Smooth muscle cell (in vitro differentiated cells): ENCODE measurements at regions not wholly inside any gene's neighbourhood (a gene's known extent, or its start where the extent isn't known, plus 50 kb on each side); places are given as distances from the start of the nearest gene placed in this dataset.
A peak's percentile ranks its signal among the peaks of the same experiment; 100 is the strongest.

Experiments used
- DNase-seq: peaks from one replicate; lab custom pipeline; 2025; ENCODE audit not compliant: unreplicated experiment; lab: John Stamatoyannopoulos, UW
- H2AFZ ChIP-seq: fragments of 200-600 bp; sonication (generic); 2 replicates; pipeline ENCODE4 v1.6.0; 2016; ENCODE audit warnings: antibody characterized with exemption, low read depth, mild to moderate bottlenecking
- H3F3A ChIP-seq: fragments of 200-600 bp; sonication (generic); 2 replicates; pipeline ENCODE4 v1.6.0; 2017; ENCODE audit warnings: antibody characterized with exemption, low read depth
- H3K27ac ChIP-seq: fragments of 200-600 bp; sonication (generic); 2 replicates; pipeline ENCODE4 v1.5.1; 2016; ENCODE audit warnings: low read depth, mild to moderate bottlenecking
- H3K27me3 ChIP-seq: fragments of 200-600 bp; sonication (generic); 2 replicates; pipeline ENCODE4 v1.6.1; 2016; ENCODE audit warnings: low read depth, mild to moderate bottlenecking
- H3K36me3 ChIP-seq: fragments of 200-600 bp; sonication (generic); 2 replicates; pipeline ENCODE4 v1.5.1; 2016; ENCODE audit warnings: low read depth
- H3K4me1 ChIP-seq: fragments of 200-600 bp; sonication (generic); 2 replicates; pipeline ENCODE4 v1.5.1; 2016; ENCODE audit warnings: low read depth
- H3K4me2 ChIP-seq: fragments of 200-600 bp; sonication (generic); 2 replicates; pipeline ENCODE4 v1.6.0; 2016; ENCODE audit warnings: mild to moderate bottlenecking
- H3K4me3 ChIP-seq: fragments of 200-600 bp; sonication (generic); 2 replicates; pipeline ENCODE4 v1.5.1; 2016; ENCODE audit warnings: mild to moderate bottlenecking
- H3K79me2 ChIP-seq: fragments of 200-600 bp; sonication (generic); 2 replicates; pipeline ENCODE4 v1.6.0; 2016; ENCODE audit warnings: low read depth, mild to moderate bottlenecking
- H3K9ac ChIP-seq: fragments of 200-600 bp; sonication (generic); 2 replicates; pipeline ENCODE4 v1.6.0; 2016; ENCODE audit warnings: low read depth
- H3K9me3 ChIP-seq: fragments of 200-600 bp; sonication (generic); replicated peaks from 2 replicates; pipeline ENCODE4 v1.5.1; 2016; ENCODE audit warnings: low read depth
- H4K20me1 ChIP-seq: fragments of 200-600 bp; sonication (generic); 2 replicates; pipeline ENCODE4 v1.6.0; 2016; ENCODE audit warnings: low read depth
- CTCF ChIP-seq: fragments of 200-600 bp; sonication (generic); IDR thresholded peaks from 2 replicates; pipeline ENCODE4 v1.5.1; 2017; ENCODE audit warnings: borderline replicate concordance, mild to moderate bottlenecking, antibody characterized with exemption; ENCODE audit not compliant: insufficient read depth, poor library complexity, severe bottlenecking
- WGBS: methylation state at CpG from one replicate; pipeline ENCODE4 v1.1.7; 2016; ENCODE audit warnings: low lambda C conversion rate; 5-methylcytosine and 5-hydroxymethylcytosine counted together

GRCh38 chr2:78009289-78009688, 487.1 kb upstream of the LRRTM4 start:
- H3K4me3 ChIP-seq = no peak overlapping the region
- TF ChIP-seq CTCF = no peak
- DNase-seq = no peak
- H3K9me3 ChIP-seq = no peaks in the 10 kb centered on the region
- no peak overlapping the region for H3K9ac ChIP-seq
- no peaks in the 10 kb centered on the region for H3K4me1 ChIP-seq
- no peaks in the 10 kb centered on the region for H3K79me2 ChIP-seq
- H3F3A ChIP-seq = no peaks in the 10 kb centered on the region
- H3K36me3 ChIP-seq = no peaks in the 10 kb centered on the region
- no peak overlapping the region for H3K4me2 ChIP-seq
- H3K27me3 ChIP-seq = no peaks in the 10 kb centered on the region
- no peak overlapping the region for H3K27ac ChIP-seq
- H4K20me1 ChIP-seq = no peaks in the 10 kb centered on the region
- H2AFZ ChIP-seq = no peak overlapping the region

- DNase-seq = no peak
- H3K79me2 ChIP-seq = no peaks in the 10 kb centered on the region
- H3K9ac ChIP-seq = no peak overlapping the region
- no peak for TF ChIP-seq CTCF
- 88% methylated on average over 2 of the region's 2 CpGs for WGBS
- H3K9me3 ChIP-seq = no peaks in the 10 kb centered on the region
- no peaks in the 10 kb centered on the region for H4K20me1 ChIP-seq
- no peak overlapping the region for H3K4me2 ChIP-seq
- no peak overlapping the region for H3K4me3 ChIP-seq
- H2AFZ ChIP-seq = peak overlapping the region; percentile 39
- H3K27ac ChIP-seq = no peak overlapping the region
- H3K27me3 ChIP-seq = no peaks in the 10 kb centered on the region
- H3K36me3 ChIP-seq = no peaks in the 10 kb centered on the region
- H3K4me1 ChIP-seq = no peaks in the 10 kb centered on the region
- no peaks in the 10 kb centered on the region for H3F3A ChIP-seq
Measured at GRCh38 chr2:78011251-78011650, 489.1 kb upstream of the LRRTM4 start.

GRCh38 chr2:78020491-78020890, 498.3 kb upstream of the LRRTM4 start:
- 81% methylated on average over 4 of the region's 4 CpGs for WGBS
- Histone ChIP-seq H3K9ac (no peak overlapping the region), H3F3A (no peaks in the 10 kb centered on the region), H2AFZ (no peak overlapping the region), H3K27me3 (no peaks in the 10 kb centered on the region), H3K9me3 (no peaks in the 10 kb centered on the region), H4K20me1 (no peaks in the 10 kb centered on the region), H3K36me3 (no peaks in the 10 kb centered on the region), H3K79me2 (no peaks in the 10 kb centered on the region), H3K4me3 (no peak overlapping the region), H3K27ac (no peak overlapping the region), H3K4me2 (no peak overlapping the region), H3K4me1 (no peaks in the 10 kb centered on the region)
- DNase-seq = no peak
- TF ChIP-seq CTCF = no peak

GRCh38 chr2:78023356-78023755, 501.2 kb upstream of the LRRTM4 start:
- Histone ChIP-seq H3K36me3 (no peaks in the 10 kb centered on the region), H3K4me2 (no peak overlapping the region), H4K20me1 (no peaks in the 10 kb centered on the region), H3K9ac (no peak overlapping the region), H3K79me2 (no peaks in the 10 kb centered on the region), H3K27me3 (no peaks in the 10 kb centered on the region), H3K27ac (no peak overlapping the region), H3K9me3 (no peaks in the 10 kb centered on the region), H2AFZ (no peak overlapping the region), H3K4me3 (no peak overlapping the region), H3K4me1 (no peaks in the 10 kb centered on the region), H3F3A (no peaks in the 10 kb centered on the region)
- no peak for DNase-seq
- TF ChIP-seq CTCF = no peak
- 88% methylated on average over 1 of the region's 1 CpG for WGBS
